Hepatocyte (in vitro differentiated cells): ENCODE measurements at regions not wholly inside any gene's neighbourhood (a gene's known extent, or its start where the extent isn't known, plus 50 kb on each side); places are given as distances from the start of the nearest gene placed in this dataset.

ENCODE experiments used
- DNase-seq: peaks from one replicate; pipeline ENCODE4 v3.0.0-alpha.2; 2016; ENCODE audit warnings: low spot score
- H2AFZ ChIP-seq: fragments of 200-600 bp; sonication (generic); 2 replicates; pipeline ENCODE4 v1.6.0; 2016; ENCODE audit warnings: antibody characterized with exemption, mild to moderate bottlenecking
- H3K27ac ChIP-seq: fragments of 200-600 bp; sonication (generic); 2 replicates; pipeline ENCODE4 v1.5.1; 2016; ENCODE audit warnings: mild to moderate bottlenecking
- H3K27me3 ChIP-seq: fragments of 200-600 bp; sonication (generic); 2 replicates; pipeline ENCODE4 v1.6.1; 2016
- H3K36me3 ChIP-seq: fragments of 200-600 bp; sonication (generic); replicated peaks from 2 replicates; pipeline ENCODE4 v1.5.1; 2016; ENCODE audit warnings: low read depth; ENCODE audit not compliant: insufficient read depth
- H3K4me1 ChIP-seq: fragments of 200-600 bp; sonication (generic); 2 replicates; pipeline ENCODE4 v1.5.1; 2016; ENCODE audit warnings: mild to moderate bottlenecking, moderate library complexity; ENCODE audit not compliant: insufficient read depth
- H3K4me2 ChIP-seq: fragments of 200-600 bp; sonication (generic); 2 replicates; pipeline ENCODE4 v1.6.0; 2016
- H3K4me3 ChIP-seq: fragments of 200-600 bp; sonication (generic); 2 replicates; pipeline ENCODE4 v1.5.1; 2016; ENCODE audit warnings: mild to moderate bottlenecking
- H3K79me2 ChIP-seq: fragments of 200-600 bp; sonication (generic); 2 replicates; pipeline ENCODE4 v1.6.0; 2017; ENCODE audit warnings: mild to moderate bottlenecking
- H3K9me2 ChIP-seq: fragments of 200-600 bp; sonication (generic); replicated peaks from 2 replicates; pipeline ENCODE4 v1.6.0; 2017; ENCODE audit warnings: mild to moderate bottlenecking; ENCODE audit not compliant: insufficient read depth
- H3K9me3 ChIP-seq: fragments of 200-600 bp; sonication (generic); 2 replicates; pipeline ENCODE4 v1.5.1; 2016; ENCODE audit warnings: low read depth, mild to moderate bottlenecking
- H4K20me1 ChIP-seq: fragments of 200-600 bp; sonication (generic); 2 replicates; pipeline ENCODE4 v1.6.0; 2016; ENCODE audit warnings: mild to moderate bottlenecking; ENCODE audit not compliant: insufficient read depth, poor library complexity, severe bottlenecking
- EZH2 ChIP-seq: fragments of 200-600 bp; sonication (generic); IDR thresholded peaks from 2 replicates; pipeline ENCODE4 v1.6.1; 2016; ENCODE audit warnings: antibody characterized with exemption, mild to moderate bottlenecking, borderline replicate concordance
- EZH2phosphoT487 ChIP-seq: fragments of 200-600 bp; sonication (generic); IDR thresholded peaks from one replicate; pipeline ENCODE4 v1.6.1; 2018; ENCODE audit warnings: antibody characterized with exemption, mild to moderate bottlenecking, low read depth, moderate library complexity; ENCODE audit not compliant: unreplicated experiment, severe bottlenecking
- WGBS: methylation state at CpG from one replicate; pipeline ENCODE4 v1.1.6; 2016; ENCODE audit warnings: low lambda C conversion rate; ENCODE audit errors: missing lambda C conversion rate; 5-methylcytosine and 5-hydroxymethylcytosine counted together
- TF ChIP-seq, protein P1 (sequence below): fragments of 200-600 bp; sonication (generic); IDR thresholded peaks from 2 replicates; pipeline ENCODE4 v1.5.1; 2016; ENCODE audit warnings: antibody characterized with exemption, mild to moderate bottlenecking; ENCODE audit not compliant: poor library complexity

- Histone ChIP-seq H3K4me3 (no peak overlapping the region), H3K9me2 (no peaks in the 10 kb centered on the region), H3K4me2 (no peak overlapping the region), H3K79me2 (no peaks in the 10 kb centered on the region), H3K4me1 (no peaks in the 10 kb centered on the region), H4K20me1 (no peaks in the 10 kb centered on the region), H3K36me3 (no peaks in the 10 kb centered on the region), H3K27me3 (no peaks in the 10 kb centered on the region), H2AFZ (no peak overlapping the region), H3K27ac (no peak overlapping the region), H3K9me3 (no peaks in the 10 kb centered on the region)
- TF ChIP-seq, protein P1, sequence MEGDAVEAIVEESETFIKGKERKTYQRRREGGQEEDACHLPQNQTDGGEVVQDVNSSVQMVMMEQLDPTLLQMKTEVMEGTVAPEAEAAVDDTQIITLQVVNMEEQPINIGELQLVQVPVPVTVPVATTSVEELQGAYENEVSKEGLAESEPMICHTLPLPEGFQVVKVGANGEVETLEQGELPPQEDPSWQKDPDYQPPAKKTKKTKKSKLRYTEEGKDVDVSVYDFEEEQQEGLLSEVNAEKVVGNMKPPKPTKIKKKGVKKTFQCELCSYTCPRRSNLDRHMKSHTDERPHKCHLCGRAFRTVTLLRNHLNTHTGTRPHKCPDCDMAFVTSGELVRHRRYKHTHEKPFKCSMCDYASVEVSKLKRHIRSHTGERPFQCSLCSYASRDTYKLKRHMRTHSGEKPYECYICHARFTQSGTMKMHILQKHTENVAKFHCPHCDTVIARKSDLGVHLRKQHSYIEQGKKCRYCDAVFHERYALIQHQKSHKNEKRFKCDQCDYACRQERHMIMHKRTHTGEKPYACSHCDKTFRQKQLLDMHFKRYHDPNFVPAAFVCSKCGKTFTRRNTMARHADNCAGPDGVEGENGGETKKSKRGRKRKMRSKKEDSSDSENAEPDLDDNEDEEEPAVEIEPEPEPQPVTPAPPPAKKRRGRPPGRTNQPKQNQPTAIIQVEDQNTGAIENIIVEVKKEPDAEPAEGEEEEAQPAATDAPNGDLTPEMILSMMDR = no peak
- TF ChIP-seq EZH2 = no peak
- no peak for TF ChIP-seq EZH2phosphoT487
- 48% methylated on average over 2 of the region's 2 CpGs for WGBS
- no peak for DNase-seq
Observed at GRCh38 chr7:49089717-49090116, 165.4 kb downstream of the CDC14C start.

DNA sequence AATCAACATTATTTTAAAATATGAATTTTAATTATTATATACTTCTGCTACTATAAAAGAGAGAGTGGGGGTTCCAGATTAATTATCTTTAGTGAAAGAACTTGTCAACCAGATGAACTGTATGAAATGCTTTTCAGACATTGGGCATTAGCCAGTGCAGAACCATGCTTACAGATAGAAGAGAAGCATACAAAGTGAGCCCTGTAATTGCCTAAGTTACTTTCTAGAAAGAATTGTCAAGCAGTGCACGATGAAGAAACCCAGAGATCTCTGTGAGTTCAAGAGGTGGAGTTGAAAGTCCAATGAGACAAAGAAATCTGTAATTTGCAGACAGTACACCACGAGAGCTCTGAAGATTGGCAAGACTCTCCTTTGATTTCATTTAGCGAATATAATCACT, 166.7 kb downstream of the CDC14C start:
- Histone ChIP-seq H4K20me1 (no peaks in the 10 kb centered on the region), H2AFZ (no peak overlapping the region), H3K36me3 (no peaks in the 10 kb centered on the region), H3K27me3 (no peaks in the 10 kb centered on the region), H3K4me2 (no peak overlapping the region), H3K9me2 (no peaks in the 10 kb centered on the region), H3K4me3 (no peak overlapping the region), H3K79me2 (no peaks in the 10 kb centered on the region), H3K4me1 (no peaks in the 10 kb centered on the region), H3K27ac (no peak overlapping the region), H3K9me3 (no peaks in the 10 kb centered on the region)
- TF ChIP-seq EZH2 (no peak), EZH2phosphoT487 (no peak)
- TF ChIP-seq, protein P1 = no peak
- WGBS = 73% methylated on average over 3 of the region's 3 CpGs
- no peak for DNase-seq

GRCh38 chr7:49091519-49091918, 167.2 kb downstream of the CDC14C start:
- no peak for TF ChIP-seq EZH2phosphoT487
- Histone ChIP-seq H3K79me2 (no peaks in the 10 kb centered on the region), H3K9me3 (no peaks in the 10 kb centered on the region), H3K4me1 (no peaks in the 10 kb centered on the region), H3K27ac (no peak overlapping the region), H4K20me1 (no peaks in the 10 kb centered on the region), H3K9me2 (no peaks in the 10 kb centered on the region), H3K4me3 (no peak overlapping the region), H3K36me3 (no peaks in the 10 kb centered on the region), H3K4me2 (no peak overlapping the region), H2AFZ (no peak overlapping the region), H3K27me3 (no peaks in the 10 kb centered on the region)
- 69% methylated on average over 2 of the region's 2 CpGs for WGBS
- DNase-seq = no peak

- Histone ChIP-seq H3K27ac (no peak overlapping the region), H3K4me3 (no peak overlapping the region), H3K79me2 (no peaks in the 10 kb centered on the region), H2AFZ (no peak overlapping the region), H3K36me3 (no peaks in the 10 kb centered on the region), H3K4me2 (no peak overlapping the region), H3K9me3 (no peaks in the 10 kb centered on the region), H3K27me3 (no peaks in the 10 kb centered on the region), H3K4me1 (no peaks in the 10 kb centered on the region), H3K9me2 (no peaks in the 10 kb centered on the region), H4K20me1 (no peaks in the 10 kb centered on the region)
- TF ChIP-seq, protein P1 = no peak
- TF ChIP-seq EZH2 = no peak
- WGBS = 65% methylated on average over 1 of the region's 1 CpG
- no peak for DNase-seq
Observed at GRCh38 chr7:49093218-49093617, 168.9 kb downstream of the CDC14C start.
